Globus pallidus (tissue), 1 donor: ENCODE measurements at regions not wholly inside any gene's neighbourhood (a gene's known extent, or its start where the extent isn't known, plus 50 kb on each side); places are given as distances from the start of the nearest gene placed in this dataset.

Experiments used
- DNase-seq: peaks from one replicate; pipeline ENCODE4 v3.0.0-alpha.2; 2015; ENCODE audit warnings: low spot score

DNA sequence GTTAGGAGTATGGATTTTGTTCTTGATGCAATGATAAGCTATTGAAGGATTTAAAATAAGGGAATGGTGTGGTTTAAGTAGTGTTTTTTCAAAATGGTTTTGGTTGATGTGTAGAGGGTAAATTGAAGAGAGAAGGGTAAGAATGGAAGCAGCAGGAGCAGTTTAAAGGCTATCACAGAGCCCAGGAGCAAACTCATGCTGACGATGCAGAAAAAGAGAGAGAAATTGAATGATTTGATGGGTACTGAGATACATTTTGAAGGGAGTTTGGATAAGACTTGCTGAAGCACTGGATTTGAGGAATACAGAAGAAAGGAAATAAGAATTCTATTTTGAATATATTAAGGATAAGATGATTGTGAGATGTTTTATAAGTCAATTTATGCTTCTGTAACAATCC, 300.8 kb upstream of the LYPLAL1 start:
- DNase-seq, result no peak

DNA sequence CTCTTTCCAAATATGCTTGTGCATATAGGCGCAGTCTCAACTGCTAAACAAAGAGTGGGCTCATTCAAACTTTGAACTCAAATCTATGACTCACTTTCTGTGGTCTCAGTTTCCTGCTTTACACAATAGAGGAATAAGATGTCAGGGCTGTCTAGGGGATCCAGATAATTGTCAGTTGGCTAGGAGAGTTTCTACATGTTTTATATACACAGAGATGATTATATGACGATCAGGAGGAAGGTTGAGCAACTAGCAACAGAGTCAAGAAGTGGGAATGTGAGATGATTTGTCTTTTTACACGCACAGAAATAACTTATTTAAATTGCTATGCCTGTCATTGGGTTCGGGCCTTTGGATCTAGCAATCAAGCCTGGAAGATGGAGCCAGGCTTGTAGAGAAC, 299.4 kb upstream of the LYPLAL1 start:
- no peak for DNase-seq

DNA sequence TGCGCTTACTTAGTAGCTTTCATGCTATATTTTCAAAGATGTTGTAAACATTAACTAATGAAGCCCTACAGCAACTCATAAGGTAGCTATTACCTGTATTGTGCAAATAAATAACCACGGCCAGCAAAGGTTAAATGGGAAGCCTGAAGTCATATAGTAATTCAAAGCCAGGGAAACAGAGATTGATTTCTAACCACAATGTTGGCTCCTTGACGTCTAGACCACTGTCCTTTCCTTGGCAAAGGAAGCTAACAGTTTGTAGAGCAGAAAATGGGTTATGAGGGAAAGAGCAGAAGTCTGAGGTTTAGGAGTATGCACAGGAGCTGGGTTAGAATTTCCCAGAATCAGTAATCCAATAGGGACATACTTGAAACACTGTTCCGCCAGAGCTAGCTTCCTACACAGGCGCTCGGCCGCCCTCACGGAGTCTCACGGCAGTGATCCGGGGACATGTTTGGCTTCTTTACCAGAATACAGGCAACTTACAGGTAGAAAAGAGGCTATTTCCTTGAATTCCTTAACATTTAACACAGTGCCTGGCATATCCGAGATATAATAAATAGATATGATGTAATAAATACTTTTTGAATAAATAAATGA, 298.8 kb upstream of the LYPLAL1 start:
- no peak for DNase-seq

DNA sequence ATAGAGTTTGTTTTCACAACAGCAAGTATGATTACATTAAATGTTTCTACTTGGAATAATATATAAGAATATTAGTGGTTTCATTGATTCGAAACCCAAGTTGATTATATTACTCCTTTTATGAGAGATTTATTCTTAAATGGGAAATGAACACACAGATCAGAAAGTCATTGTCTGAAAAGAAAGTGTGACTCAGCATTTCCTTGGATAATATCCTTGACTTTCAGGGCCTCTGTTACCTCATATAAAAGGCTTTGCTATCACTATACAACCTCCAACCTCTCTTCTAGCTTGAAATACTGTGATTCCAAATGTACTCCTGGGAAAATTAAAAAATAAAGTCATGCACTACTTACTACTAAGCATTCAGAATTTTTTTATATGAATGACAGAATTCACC, 295.3 kb upstream of the LYPLAL1 start:
- no peak for DNase-seq

DNA sequence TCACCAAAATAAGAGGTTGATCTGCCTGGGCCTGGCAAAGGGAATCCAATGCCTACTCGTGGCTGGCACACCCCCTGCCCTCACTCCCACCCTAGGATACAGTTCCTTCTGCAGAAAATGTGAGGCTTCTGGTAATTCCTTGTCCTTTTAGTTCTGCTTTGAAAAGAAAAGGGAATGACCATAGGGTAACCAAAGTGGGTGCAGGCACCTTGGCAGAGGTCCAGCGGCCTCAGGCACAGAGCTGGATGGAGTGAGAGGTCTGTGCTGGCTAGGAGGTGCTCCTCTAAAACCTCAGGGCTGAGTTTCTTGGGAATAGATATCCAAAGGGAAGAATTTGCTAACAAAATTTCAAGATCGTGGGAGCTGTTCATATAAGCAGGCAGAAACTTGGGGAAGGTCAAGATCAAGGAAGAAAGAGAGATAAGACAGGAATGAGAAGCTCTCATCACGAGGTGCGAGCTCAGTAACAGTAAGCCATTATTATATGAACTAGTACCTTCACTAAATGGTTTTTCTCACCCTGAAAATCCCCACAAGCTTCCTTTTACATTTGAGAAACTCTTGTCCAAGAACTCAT, 293.1 kb upstream of the LYPLAL1 start:
- DNase-seq, result no peak

GRCh38 chr1:218882454-218882853, 291.2 kb upstream of the LYPLAL1 start:
- DNase-seq, result no peak

DNA sequence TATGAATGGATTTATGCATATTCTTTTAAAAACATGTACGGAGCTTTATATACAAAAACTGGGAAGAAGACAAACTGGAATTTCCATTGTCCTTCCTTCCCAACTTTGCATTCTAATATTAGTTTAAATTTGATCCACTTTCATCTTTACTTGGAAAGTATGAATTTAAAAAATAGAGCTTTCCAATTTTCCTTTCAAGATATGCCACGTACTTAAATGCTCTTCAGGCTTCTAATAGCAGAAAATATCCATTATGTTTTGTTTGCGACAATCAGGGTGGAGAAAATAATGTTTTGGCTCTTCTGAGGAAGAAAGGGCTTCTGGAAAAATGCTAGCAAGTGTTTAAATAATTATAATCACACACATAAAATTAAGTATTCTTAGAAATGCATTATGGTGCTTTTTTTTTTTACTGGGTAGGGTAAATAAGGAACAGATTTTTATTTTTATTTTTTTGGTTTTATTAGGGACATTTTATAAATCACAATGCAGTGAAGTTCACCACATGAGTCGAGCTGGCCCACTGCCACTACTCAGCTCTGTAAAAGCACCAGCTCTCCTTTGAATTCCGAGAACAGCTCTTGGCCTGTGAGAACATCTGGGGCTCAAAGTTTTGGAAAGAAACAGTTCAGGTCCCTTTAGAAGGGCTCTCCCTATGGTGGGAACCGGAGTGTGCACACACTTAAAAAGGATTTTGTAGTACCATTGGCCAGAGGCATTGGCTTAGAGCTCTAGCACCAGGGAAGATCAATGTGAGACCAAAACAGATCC, 287.4 kb upstream of the LYPLAL1 start:
- DNase-seq, result peak; percentile 49

DNA sequence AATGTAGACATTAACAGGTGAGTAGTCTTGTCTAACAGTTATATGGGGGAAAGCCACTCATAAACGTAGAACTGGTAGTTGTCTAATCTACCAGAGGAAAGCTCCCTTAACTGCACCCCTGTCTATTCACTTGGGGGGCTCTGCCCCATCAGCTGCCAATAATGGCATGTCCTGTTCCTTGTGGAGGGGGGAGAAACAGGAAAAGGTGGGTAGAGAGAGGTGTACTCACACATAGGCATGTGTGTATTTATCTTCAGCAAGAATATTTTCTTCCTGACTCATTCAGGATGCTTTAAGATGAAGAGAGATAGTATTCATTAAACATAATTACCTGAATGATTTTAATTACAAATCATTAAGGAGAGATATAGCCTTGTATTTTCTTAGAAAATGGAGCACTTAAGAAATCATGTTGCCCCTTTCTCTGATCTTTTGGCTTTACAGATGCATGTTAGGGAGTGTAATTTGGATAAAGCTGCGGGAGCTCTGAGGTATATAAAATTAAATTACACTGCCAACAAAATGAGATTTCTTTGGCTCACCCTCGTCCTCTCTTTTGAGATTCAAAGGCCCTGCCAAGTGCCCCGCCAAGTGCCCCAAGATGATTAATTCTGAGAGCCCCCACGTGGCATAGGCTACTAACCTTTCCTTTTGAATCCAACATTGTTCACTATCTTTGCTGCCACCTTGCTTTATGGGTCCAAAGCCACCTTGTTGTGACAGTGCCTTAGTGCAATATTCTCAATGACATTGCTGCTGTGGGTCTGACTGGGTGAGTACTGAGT, 286.3 kb upstream of the LYPLAL1 start:
- DNase-seq, result no peak

- peak; percentile 22 for DNase-seq
These were observed 283.2 kb upstream of the LYPLAL1 start for GRCh38 chr1:218890451-218890850.

DNA sequence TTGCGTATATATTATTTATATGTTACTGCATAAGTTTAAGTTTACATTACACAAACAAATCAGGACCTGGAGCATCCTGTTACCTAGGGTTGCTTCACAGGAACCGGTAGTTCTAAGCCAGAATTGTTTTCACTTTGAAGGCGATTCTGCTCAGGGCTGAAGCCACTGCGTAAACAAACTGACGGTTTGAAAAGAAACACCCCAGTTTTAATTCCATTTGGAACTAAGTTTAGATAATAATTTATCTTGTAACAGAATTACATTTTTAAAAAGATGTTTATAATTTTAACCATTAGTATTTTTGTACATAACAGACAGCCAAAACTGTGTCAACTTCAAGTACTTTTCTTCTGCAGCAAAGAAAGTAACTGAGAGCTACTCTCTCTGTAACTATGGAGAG, 282.1 kb upstream of the LYPLAL1 start:
- DNase-seq, result no peak

DNA sequence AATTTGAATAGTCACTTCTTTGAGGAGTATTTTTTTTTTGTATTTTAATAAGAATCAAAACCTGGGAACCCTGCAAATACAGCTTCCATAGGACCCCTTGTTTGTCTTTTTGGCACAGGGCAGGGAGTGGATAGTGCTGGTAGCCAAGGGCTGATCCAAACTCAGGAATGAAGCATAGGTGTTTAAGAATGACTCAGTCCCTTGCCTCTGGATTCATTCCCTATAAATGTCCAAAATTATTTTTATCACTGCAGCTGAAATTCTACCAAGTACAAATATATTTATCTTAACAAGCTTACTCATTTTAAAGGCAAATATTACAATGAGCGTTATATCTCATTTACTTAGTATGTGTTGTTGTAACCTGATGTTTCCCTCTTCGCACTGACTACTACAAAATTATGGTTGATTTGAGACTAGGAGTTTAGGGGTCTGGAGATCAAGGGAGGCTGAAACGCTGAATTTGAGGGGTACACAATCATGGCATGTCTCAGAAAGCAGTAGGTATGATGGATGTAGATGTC, 278.6 kb upstream of the LYPLAL1 start:
- DNase-seq, result no peak

- no peak for DNase-seq
These were observed 277.5 kb upstream of the LYPLAL1 start for GRCh38 chr1:218896202-218896601.

DNA sequence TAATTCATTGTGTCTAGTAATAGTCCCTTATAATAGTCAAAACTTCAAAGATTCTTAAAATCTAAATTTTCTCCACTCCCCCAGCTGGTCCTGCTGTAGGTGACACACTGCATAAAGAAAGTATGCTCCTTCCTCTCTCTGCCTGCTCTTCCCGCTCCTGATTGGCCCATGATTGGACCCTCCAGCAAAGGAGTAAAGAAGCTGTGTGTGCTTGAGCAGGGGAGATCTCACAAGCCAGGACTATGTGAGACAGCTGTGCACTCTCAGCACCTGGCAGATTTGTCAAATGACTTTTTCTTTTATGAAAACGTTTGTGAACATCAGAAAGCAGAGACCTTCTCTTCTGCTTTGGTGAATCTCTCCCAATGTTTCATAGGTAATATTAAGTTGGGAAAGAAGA, 274.8 kb upstream of the LYPLAL1 start:
- no peak for DNase-seq

GRCh38 chr1:218900615-218901014, 273.1 kb upstream of the LYPLAL1 start:
- no peak for DNase-seq

DNA sequence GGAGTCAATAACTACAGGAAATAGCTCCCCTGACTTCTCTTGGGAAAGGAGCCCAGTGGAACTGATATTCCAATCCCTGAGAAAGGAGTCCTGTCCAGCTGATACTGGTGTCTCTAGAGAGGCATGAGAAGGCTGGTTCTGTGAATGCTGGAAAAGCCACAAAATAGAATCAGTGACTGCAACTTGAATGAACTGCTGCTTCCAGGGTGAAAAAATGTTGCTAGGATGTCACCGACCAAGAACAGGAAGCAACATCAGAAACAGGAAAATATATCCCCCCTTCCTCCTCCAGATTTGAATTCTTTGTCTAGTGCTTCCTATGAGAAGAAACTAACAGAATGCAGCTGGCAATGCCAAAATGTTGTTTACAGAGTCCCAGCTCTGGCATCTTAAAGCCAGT, 269.3 kb upstream of the LYPLAL1 start:
- no peak for DNase-seq

GRCh38 chr1:218916720-218917119, 257.0 kb upstream of the LYPLAL1 start:
- DNase-seq, result no peak

GRCh38 chr1:218917656-218918055, 256.0 kb upstream of the LYPLAL1 start:
- no peak for DNase-seq

- DNase-seq, result no peak
These were observed 247.9 kb upstream of the LYPLAL1 start for GRCh38 chr1:218925777-218926176.

DNA sequence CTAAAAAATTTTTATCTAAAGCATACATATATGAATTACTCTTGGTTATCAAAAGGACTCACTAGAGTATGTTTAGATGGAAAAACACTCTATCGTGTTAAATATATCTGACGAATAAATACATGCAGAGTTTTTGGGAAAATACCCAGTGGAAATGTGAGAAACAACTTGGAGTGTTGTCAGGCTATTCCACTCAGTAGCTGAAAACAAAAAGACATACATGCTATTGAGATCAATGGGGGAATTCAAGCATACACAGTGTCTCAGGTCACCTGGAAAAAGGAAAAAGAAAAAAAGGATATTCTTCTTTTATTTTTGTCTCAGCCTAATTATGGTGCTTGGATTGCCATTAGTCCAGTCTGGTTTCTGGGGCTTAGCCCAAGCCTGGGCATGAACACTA, 247.0 kb upstream of the LYPLAL1 start:
- no peak for DNase-seq

- DNase-seq, result no peak
These were observed 243.7 kb upstream of the LYPLAL1 start for GRCh38 chr1:218930000-218930399.

- DNase-seq, result no peak
These were observed 243.0 kb upstream of the LYPLAL1 start for GRCh38 chr1:218930472-218931241.

GRCh38 chr1:218931324-218931723, 242.4 kb upstream of the LYPLAL1 start:
- no peak for DNase-seq
